SHP77 (cell line): ENCODE measurements at regions not wholly inside any gene's neighbourhood (a gene's known extent, or its start where the extent isn't known, plus 50 kb on each side); places are given as distances from the start of the nearest gene placed in this dataset.

Experiments
- DNase-seq, 2 experiments: peaks; one replicate each; lab custom pipeline; 2025; lab: John Stamatoyannopoulos, UW

DNA sequence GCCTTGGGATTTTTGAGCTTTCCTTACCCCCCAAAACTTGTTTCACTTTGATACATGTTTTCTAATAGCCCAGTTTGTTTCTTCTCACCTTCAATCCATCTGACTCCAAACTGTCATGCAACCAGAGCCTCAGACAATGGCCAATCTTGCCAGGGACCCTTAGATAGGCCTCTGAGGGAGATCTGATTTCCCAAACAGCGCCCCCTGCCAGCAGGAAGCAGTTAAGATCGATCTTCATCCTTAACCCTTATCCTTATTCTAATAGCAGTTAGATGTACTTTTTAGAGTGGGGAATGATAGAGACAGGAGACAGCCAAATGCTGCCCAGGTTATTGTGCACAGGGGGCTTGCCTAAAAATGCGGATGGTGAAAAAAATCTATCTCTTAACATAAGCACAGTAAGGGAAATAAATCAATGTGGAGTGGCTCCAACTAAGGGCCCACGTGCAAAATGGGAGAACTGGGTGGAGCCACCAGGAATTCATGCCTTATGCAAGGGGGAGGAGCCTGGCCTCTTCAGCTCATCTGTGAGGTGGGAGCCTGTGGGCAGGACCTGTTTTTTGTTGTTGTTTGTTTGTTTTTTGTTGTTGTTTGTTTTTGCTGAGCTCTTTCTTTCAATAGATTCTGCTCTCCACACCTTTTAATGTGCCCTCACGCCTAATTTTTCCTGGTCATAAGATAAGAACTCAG, 833.6 kb upstream of the AGA start:
- DNase-seq, result no peak

GRCh38 chr4:178280362-178280761, 838.1 kb upstream of the AGA start:
- no peak for DNase-seq

GRCh38 chr4:178288462-178288861, 846.2 kb upstream of the AGA start:
- DNase-seq, result no peak

GRCh38 chr4:178293601-178294000, 851.4 kb upstream of the AGA start:
- no peak for DNase-seq

- DNase-seq, result peak in 1 of 2 experiments; percentile 7
Measured at GRCh38 chr4:178296669-178297068, 854.4 kb upstream of the AGA start.

DNA sequence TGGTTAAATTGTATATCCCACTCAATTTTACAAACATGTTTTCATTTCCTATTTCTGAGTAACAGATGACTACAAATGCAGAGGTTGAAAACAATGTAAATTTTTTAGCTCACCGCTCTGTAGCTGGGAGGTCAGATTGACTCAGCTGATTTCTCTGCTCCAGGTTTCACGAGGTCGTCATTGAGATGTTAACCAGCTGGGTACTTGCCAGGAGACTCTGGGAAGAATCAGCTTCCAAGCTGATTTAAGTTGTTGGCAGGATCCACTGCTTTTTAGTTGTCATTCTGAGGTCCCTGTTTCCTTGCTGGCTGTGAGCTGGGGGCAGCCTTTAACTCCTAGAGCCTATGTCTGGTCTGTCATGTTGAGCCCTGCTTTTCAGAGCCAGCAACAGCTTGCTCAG, 864.3 kb upstream of the AGA start:
- DNase-seq, result no peak

- DNase-seq, result no peak
Measured at GRCh38 chr4:178309890-178310289, 867.7 kb upstream of the AGA start.

DNA sequence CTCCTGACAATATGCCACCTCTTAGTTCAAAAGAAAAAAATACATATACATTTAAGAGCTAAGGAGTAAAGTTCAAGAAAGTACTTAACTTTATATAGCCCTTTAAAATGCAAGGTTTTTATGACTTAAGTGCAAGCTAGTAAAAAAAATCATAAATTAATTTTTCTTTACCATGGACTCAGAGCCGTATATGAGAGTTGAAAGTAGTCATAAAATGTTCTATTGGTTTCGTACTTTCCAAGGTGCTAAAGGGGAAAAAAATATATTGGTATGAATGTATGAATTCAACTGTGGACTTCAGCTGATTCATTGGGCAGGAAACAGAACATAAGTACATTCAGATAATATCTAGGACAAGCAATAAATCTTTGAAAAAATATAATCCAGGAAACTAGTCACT, 869.8 kb upstream of the AGA start:
- no peak for DNase-seq

DNA sequence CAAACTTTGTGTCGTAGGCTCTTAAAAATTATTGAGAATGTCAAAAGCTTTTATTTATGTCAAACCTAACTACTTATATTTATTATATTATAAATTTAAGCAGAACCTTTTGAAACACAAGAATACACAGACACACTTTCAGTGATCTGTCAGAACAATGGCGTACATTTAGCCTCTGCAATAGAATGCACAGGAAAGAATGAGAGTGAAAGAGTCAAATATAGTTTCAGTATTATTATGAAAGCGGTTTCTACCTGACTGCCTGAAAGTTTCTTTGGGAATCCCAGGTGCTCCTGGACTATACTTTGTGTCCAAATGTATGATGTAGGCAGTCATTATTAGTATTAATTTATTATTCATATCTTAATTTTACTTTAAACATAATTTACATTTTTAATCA, 872.0 kb upstream of the AGA start:
- DNase-seq, result no peak

GRCh38 chr4:178316211-178316610, 874.0 kb upstream of the AGA start:
- peak; percentile 81 to 91 for DNase-seq

GRCh38 chr4:178320003-178320402, 877.8 kb upstream of the AGA start:
- no peak for DNase-seq

GRCh38 chr4:178322524-178323183, 880.4 kb upstream of the AGA start:
- no peak for DNase-seq

DNA sequence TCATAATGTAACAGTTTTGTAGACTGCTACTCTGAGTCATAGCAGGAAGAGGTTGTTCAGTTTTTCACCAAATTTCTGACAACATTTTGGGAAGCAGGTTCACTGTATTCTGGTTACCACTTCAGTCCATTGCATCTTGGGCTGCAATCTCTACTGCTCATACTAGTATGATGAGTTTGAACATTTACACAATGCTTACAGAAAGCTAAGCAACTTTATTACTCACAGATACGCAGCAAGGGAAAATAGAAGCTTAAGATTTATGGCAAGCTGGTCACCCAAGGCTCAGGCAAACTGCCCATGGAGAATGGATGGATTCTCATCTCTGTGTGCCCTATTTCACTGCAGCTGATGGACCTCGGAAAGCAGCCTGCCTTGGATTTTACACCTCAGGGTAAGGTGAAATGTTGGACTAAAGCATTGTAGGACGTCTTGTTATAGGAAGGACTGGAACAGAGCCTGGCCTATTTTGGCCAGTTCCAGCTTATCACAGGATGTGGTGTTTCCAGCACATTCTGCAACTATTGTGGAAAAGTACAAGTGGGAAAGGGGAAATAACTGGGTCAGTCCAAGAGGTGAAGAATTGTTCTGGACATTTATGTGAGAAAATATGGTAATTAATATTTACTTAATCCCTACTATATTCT, 887.1 kb upstream of the AGA start:
- no peak for DNase-seq

DNA sequence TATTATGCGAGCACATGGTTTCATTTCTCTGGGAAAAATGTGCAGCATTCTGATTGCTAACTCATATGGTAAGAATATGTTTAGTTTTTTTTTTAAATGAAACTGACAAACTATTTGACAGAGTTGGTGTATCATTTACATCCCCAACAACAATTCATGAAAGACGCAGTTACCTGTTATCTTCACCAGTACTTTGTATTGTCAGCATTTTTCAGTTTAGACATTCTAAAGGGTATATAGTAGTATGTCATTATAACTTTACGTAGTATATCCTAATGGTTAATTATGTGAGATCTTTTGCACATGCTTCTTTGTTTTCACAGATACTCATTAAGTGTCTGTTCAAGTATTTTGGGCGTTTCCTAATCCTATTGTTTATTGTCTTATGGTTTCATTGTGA, 891.1 kb upstream of the AGA start:
- no peak for DNase-seq

GRCh38 chr4:178339769-178340168, 897.5 kb upstream of the AGA start:
- DNase-seq, result no peak

DNA sequence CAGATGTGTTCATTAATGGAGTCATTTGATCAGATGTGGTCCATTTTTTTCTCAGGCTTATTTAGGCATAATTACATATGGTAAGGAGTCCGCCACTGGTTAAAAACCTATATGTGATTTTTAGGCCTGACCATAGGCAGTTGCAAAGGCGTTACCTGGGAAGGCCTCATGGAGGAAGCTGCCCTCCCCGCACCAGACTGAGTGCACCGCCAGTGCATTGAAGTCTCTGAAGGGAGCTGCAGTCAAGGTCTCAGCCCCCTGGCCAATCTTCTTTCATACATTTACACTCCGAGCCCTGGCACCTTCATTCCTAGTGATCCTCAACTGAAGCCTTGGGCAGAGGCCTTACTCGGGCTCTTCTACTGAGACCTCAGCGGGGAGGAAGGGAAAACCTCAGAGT, 898.2 kb upstream of the AGA start:
- no peak for DNase-seq

DNA sequence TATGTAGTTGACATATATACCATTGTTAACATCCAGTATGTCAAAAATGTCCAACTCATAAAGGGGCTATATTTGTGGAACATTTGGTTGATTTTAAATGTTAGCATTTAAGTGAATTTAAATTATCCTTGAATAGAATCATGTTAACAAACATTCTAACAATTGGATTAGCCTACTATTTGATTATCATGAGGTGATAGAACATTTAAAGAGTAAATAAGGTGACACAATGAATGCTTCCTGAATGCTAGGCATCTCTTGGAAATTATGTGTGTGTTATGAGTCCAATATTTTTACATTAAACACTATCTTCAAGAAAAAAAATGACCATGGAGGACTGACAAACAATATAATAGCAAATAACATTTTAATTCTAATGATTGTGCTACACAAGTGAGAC, 901.9 kb upstream of the AGA start:
- no peak for DNase-seq

DNA sequence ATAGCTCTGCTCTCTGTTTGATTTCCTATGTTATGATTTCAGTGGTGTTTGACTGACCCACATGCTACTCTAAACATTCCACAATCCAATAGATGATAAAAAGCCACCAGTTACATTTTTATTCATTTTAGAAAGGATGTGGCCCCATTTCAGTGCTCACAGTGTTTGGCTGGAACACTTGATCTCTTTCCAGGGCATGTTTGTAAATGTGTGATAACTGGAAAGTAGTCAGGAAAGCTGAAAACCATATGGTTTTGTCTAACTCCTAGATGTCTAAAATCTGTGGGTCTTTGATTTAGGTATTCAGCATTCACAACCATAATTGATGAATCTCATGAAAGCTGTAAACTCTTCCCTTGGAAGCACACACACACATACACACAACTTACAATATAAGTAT, 904.9 kb upstream of the AGA start:
- DNase-seq, result no peak

DNA sequence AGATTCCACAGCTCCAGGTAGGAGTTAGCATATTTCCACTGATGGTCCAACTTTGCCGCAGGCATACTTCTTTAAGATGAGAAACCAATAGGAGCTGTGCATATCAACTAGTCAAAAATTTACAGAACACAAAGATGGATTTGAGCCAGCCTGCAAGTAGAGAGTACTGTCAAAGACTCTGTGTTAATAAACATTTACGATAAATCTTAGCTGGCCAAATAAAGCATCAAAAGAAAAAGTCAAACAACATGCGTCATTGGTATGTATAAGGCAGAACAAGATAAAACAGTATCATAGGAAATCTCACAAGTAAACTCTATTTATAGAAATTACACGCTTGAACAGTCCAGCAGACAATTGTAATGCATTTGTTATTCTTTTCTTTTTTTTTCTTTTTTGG, 907.4 kb upstream of the AGA start:
- DNase-seq, result no peak

- DNase-seq, result no peak
Measured at GRCh38 chr4:178351185-178351584, 908.9 kb upstream of the AGA start.

DNA sequence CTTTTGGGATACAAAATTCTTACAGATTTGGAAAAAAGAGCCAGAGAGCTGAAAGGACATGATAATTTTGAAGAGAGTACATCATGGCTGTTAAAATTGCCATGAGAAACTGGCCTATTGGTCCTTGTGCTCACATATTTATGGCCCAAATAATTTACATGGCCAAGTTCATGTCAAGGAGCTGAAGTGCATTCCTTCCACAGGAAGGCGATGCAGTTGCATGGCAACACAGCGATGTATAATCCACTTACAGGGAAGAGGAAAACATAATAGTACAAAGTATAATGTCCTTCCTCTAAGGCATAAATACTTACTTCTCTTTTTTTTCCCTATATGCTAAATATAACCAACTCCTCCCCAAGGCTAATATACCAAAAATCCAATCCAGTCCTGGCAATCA, 914.5 kb upstream of the AGA start:
- no peak for DNase-seq

DNA sequence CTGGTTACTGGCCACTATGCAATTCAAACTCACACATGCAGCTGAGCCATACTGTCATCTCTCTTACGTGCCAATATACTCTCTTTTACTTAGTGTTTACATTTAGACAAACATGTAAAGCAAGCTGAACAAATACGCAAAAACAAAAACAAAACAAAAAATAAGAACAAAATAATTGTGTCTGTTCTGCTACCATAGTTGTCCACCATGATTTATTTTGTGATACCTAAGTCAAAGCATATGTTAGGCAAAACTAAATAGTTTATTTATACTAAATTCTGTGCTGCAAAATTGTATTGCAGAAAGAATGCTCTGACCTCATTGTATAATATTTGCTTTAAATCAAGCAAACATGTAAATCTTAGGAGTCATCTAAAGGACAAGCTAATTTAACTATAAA, 943.2 kb upstream of the AGA start:
- DNase-seq, result no peak

- no peak for DNase-seq
Measured at GRCh38 chr4:178387756-178388155, 945.5 kb upstream of the AGA start.

GRCh38 chr4:178395798-178396197, 953.6 kb upstream of the AGA start:
- DNase-seq, result no peak
